ENCODE measurements at regions not wholly inside any gene's neighbourhood (a gene's known extent, or its start where the extent isn't known, plus 50 kb on each side); places are given as distances from the start of the nearest gene placed in this dataset.

DNA sequence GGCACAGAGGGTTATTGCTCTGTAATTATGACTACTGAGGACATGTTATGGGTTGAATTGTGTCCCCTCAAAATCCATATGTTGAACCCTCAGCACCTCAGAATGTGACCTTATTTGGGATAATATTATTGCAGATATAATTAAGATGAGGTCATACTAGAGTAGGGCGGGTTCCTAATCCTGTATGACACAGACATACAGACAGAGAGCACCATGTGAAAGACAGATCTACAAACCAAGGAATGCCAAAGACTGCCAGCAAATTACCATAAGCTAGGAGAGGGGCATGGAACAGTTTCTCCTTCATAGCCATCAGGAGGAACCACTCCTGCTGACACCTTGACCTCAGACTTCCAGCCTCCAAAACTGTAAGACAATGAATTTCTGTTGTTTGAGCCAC lies 115.2 kb upstream of the OTUD4 start:
- TF ChIP-seq, protein P1, sequence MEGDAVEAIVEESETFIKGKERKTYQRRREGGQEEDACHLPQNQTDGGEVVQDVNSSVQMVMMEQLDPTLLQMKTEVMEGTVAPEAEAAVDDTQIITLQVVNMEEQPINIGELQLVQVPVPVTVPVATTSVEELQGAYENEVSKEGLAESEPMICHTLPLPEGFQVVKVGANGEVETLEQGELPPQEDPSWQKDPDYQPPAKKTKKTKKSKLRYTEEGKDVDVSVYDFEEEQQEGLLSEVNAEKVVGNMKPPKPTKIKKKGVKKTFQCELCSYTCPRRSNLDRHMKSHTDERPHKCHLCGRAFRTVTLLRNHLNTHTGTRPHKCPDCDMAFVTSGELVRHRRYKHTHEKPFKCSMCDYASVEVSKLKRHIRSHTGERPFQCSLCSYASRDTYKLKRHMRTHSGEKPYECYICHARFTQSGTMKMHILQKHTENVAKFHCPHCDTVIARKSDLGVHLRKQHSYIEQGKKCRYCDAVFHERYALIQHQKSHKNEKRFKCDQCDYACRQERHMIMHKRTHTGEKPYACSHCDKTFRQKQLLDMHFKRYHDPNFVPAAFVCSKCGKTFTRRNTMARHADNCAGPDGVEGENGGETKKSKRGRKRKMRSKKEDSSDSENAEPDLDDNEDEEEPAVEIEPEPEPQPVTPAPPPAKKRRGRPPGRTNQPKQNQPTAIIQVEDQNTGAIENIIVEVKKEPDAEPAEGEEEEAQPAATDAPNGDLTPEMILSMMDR (IDR thresholded peaks at IDR 0.05): no peak
- TF ChIP-seq EP300 (IDR thresholded peaks at IDR 0.05): no peak

All from sigmoid colon (tissue), 4 donors.